IMR-90 (cell line): ENCODE measurements at regions not wholly inside any gene's neighbourhood (a gene's known extent, or its start where the extent isn't known, plus 50 kb on each side); places are given as distances from the start of the nearest gene placed in this dataset.

Experiments
- ATAC-seq: fragments of 200-7000 bp; cut with Tn5 transposase; 2 replicates; pipeline ENCODE4 v1.9.1; 2020; ENCODE audit warnings: low read depth, mild to moderate bottlenecking, moderate library complexity
- BruUV-seq: library from RNA; stranded (reverse); fragments of 400-500 nt; replicated peaks from 2 replicates; lab custom pipeline; 2021; lab: Mats Ljungman, UMichigan
- CTCF ChIA-PET: fragments of 300-600 bp; formaldehyde crosslinking; extraction: SDS; loops from one replicate; lab custom pipeline; 2021; ENCODE audit warnings: antibody characterized with exemption; lab: Yijun Ruan, JAX
- POLR2A ChIA-PET: fragments of 300-600 bp; sonication (Branson Sonifier 250); formaldehyde crosslinking; loops from one replicate; lab custom pipeline; 2022; ENCODE audit warnings: antibody characterized with exemption; ENCODE audit not compliant: unreplicated experiment; lab: Charles Lee
- DNase-seq: peaks from one replicate; pipeline ENCODE4 v3.0.0; 2013
- H2AFZ ChIP-seq: replicated peaks from 2 replicates; pipeline ENCODE3; 2013; ENCODE audit warnings: low read length, mild to moderate bottlenecking; ENCODE audit not compliant: poor library complexity
- H2AK5ac ChIP-seq: 2 replicates; pipeline ENCODE4 v1.6.1; 2013; ENCODE audit warnings: low read depth, low read length, inconsistent platforms
- H2AK9ac ChIP-seq: replicated peaks from 2 replicates; pipeline ENCODE3; 2013; ENCODE audit warnings: mild to moderate bottlenecking, low read depth, low read length, moderate library complexity; ENCODE audit not compliant: poor library complexity
- H2BK120ac ChIP-seq: 2 replicates; pipeline ENCODE4 v1.6.1; 2013; ENCODE audit warnings: low read depth, low read length, inconsistent platforms
- H2BK15ac ChIP-seq: 3 replicates; pipeline ENCODE4 v1.6.1; 2013; ENCODE audit warnings: low read depth, low read length, inconsistent platforms
- H2BK20ac ChIP-seq: 2 replicates; pipeline ENCODE4 v1.6.1; 2013; ENCODE audit warnings: low read depth, mild to moderate bottlenecking, inconsistent platforms, low read length, moderate library complexity
- H2BK5ac ChIP-seq: 2 replicates; pipeline ENCODE4 v1.6.1; 2013; ENCODE audit warnings: mild to moderate bottlenecking, low read depth, low read length, inconsistent platforms; ENCODE audit not compliant: poor library complexity, severe bottlenecking
- H3K14ac ChIP-seq: replicated peaks from 2 replicates; pipeline ENCODE4 v1.6.1; 2013; ENCODE audit warnings: low read depth, low read length, inconsistent platforms
- H3K18ac ChIP-seq: 2 replicates; pipeline ENCODE4 v1.6.1; 2013; ENCODE audit warnings: low read depth, low read length, control low read depth
- H3K23ac ChIP-seq: 2 replicates; pipeline ENCODE4 v1.6.1; 2013; ENCODE audit warnings: low read depth, low read length, inconsistent platforms
- H3K27ac ChIP-seq: 2 replicates; pipeline ENCODE4 v1.5.1; 2013; ENCODE audit warnings: mild to moderate bottlenecking, control low read depth, low read length; ENCODE audit not compliant: insufficient read depth
- H3K27me3 ChIP-seq: 2 replicates; pipeline ENCODE4 v1.6.1; 2013; ENCODE audit warnings: low read length; ENCODE audit not compliant: control insufficient read depth, insufficient read depth
- H3K36me3 ChIP-seq: 2 replicates; pipeline ENCODE4 v1.6.1; 2013; ENCODE audit warnings: low read length, mixed read lengths; ENCODE audit not compliant: control insufficient read depth, insufficient read depth
- H3K4ac ChIP-seq: 2 replicates; pipeline ENCODE4 v1.6.1; 2013; ENCODE audit warnings: low read depth, low read length, inconsistent platforms
- H3K4me1 ChIP-seq: 2 replicates; pipeline ENCODE4 v1.6.1; 2013; ENCODE audit warnings: low read length, mixed read lengths; ENCODE audit not compliant: control insufficient read depth, insufficient read depth
- H3K4me2 ChIP-seq: 2 replicates; pipeline ENCODE4 v1.6.1; 2013; ENCODE audit warnings: low read depth, mild to moderate bottlenecking, control low read depth, low read length, moderate library complexity
- H3K4me3 ChIP-seq: 2 replicates; pipeline ENCODE4 v1.5.1; 2013; ENCODE audit warnings: low read depth, mild to moderate bottlenecking, control low read depth, low read length, moderate library complexity; ENCODE audit not compliant: insufficient read depth
- H3K56ac ChIP-seq: 2 replicates; pipeline ENCODE4 v1.6.1; 2013; ENCODE audit warnings: low read length, inconsistent platforms; ENCODE audit not compliant: insufficient read depth; ENCODE audit errors: extremely low read depth
- H3K79me1 ChIP-seq, 2 experiments: 2 replicates each; pipeline ENCODE4 v1.6.1; 2013; ENCODE audit warnings: low read length in 2 of 2, inconsistent platforms in 1 of 2, low read depth in 1 of 2
- H3K9ac ChIP-seq: 2 replicates; pipeline ENCODE4 v1.6.1; 2013; ENCODE audit warnings: low read depth, low read length, control low read depth
- H3K9me1 ChIP-seq: 2 replicates; pipeline ENCODE4 v1.6.1; 2013; ENCODE audit warnings: low read length, inconsistent platforms; ENCODE audit not compliant: insufficient read depth
- H3K9me3 ChIP-seq: 2 replicates; pipeline ENCODE4 v1.6.1; 2013; ENCODE audit warnings: low read length; ENCODE audit not compliant: control insufficient read depth, insufficient read depth
- H4K20me1 ChIP-seq: 2 replicates; pipeline ENCODE4 v1.6.1; 2013; ENCODE audit warnings: low read length, inconsistent platforms; ENCODE audit not compliant: insufficient read depth
- H4K5ac ChIP-seq: 2 replicates; pipeline ENCODE4 v1.6.1; 2013; ENCODE audit warnings: mild to moderate bottlenecking, low read depth, low read length, control low read depth
- H4K8ac ChIP-seq, 2 experiments: 2 replicates each; pipeline ENCODE4 v1.6.1; 2013; ENCODE audit warnings: low read depth in 2 of 2, low read length in 2 of 2, control low read depth in 1 of 2, inconsistent platforms in 1 of 2
- H4K91ac ChIP-seq: 2 replicates; pipeline ENCODE4 v1.6.1; 2013; ENCODE audit warnings: low read depth, low read length, inconsistent platforms; ENCODE audit not compliant: insufficient read depth
- BHLHE40 ChIP-seq: fragments of 150-350 bp; IDR thresholded peaks from 2 replicates; pipeline ENCODE4 v1.6.1; 2016; ENCODE audit warnings: mild to moderate bottlenecking, low read depth, low read length
- CEBPB ChIP-seq: IDR thresholded peaks from 2 replicates; pipeline ENCODE4 v1.6.1; 2012; ENCODE audit warnings: low read depth, low read length, improper control_type of control experiment
- CHD1 ChIP-seq: IDR thresholded peaks from 2 replicates; pipeline ENCODE4 v1.6.1; 2012; ENCODE audit warnings: low read depth, low read length, improper control_type of control experiment
- FOS ChIP-seq: fragments of 150-350 bp; IDR thresholded peaks from 2 replicates; pipeline ENCODE4 v1.6.1; 2016; ENCODE audit warnings: low read depth, low read length
- MAFK ChIP-seq: IDR thresholded peaks from 2 replicates; pipeline ENCODE4 v1.6.1; 2012; ENCODE audit warnings: low read depth, low read length, improper control_type of control experiment
- MAZ ChIP-seq: IDR thresholded peaks from 2 replicates; pipeline ENCODE4 v1.6.1; 2012; ENCODE audit warnings: low read depth, mild to moderate bottlenecking, low read length, improper control_type of control experiment, moderate library complexity, borderline replicate concordance
- MXI1 ChIP-seq: IDR thresholded peaks from 2 replicates; pipeline ENCODE4 v1.6.1; 2012; ENCODE audit warnings: low read depth, mild to moderate bottlenecking, low read length, moderate library complexity, borderline replicate concordance
- NFE2L2 ChIP-seq: fragments of 150-350 bp; IDR thresholded peaks from 2 replicates; pipeline ENCODE4 v1.6.1; 2016; ENCODE audit warnings: low read depth, mild to moderate bottlenecking, low read length
- POLR2A ChIP-seq: IDR thresholded peaks from 2 replicates; pipeline ENCODE4 v1.6.1; 2012; ENCODE audit warnings: mild to moderate bottlenecking, low read depth, low read length
- RAD21 ChIP-seq: IDR thresholded peaks from 2 replicates; pipeline ENCODE4 v1.6.1; 2012; ENCODE audit warnings: low read length, improper control_type of control experiment
- RCOR1 ChIP-seq: IDR thresholded peaks from 2 replicates; pipeline ENCODE4 v1.6.1; 2012; ENCODE audit warnings: mild to moderate bottlenecking, low read length, improper control_type of control experiment; ENCODE audit not compliant: insufficient replicate concordance
- RFX5 ChIP-seq: IDR thresholded peaks from 2 replicates; pipeline ENCODE4 v1.8.0; 2012; ENCODE audit warnings: low read depth, mild to moderate bottlenecking, low read length, moderate library complexity
- SMC3 ChIP-seq: fragments of 150-350 bp; IDR thresholded peaks from 2 replicates; pipeline ENCODE4 v1.6.1; 2016; ENCODE audit warnings: low read depth, mild to moderate bottlenecking, antibody characterized with exemption, low read length, moderate library complexity
- WGBS, 2 experiments: methylation state at CpG; one replicate each; pipeline versions ENCODE4 v1.1.5 to v1.1.7; 2013; ENCODE audit warnings: missing lambda C conversion rate in 2 of 2; ENCODE audit not compliant: insufficient read length in 1 of 2; ENCODE audit errors: extremely low coverage in 2 of 2; 5-methylcytosine and 5-hydroxymethylcytosine counted together
- dilution Hi-C: fragments of 300-500 bp; cut with HindIII; formaldehyde crosslinking; loops from one replicate; pipeline ENCODE4 v1.14.3; 2018; ENCODE audit warnings: low sequenced_read_pairs; ENCODE audit not compliant: unreplicated experiment
- in situ Hi-C: fragments of 300-500 bp; cut with MboI; formaldehyde crosslinking; loops from 3 replicates; pipeline ENCODE4 v1.14.3; 2019; ENCODE audit warnings: low sequenced_read_pairs, inconsistent platforms, mixed read lengths
- intact Hi-C: fragments of 100-400 bp; cut with micrococcal nuclease; formaldehyde crosslinking; loops from 2 replicates; pipeline ENCODE4 v1.10.0; 2022
- TF ChIP-seq, protein P1 (sequence below): fragments of 150-350 bp; IDR thresholded peaks from 2 replicates; pipeline ENCODE4 v1.6.1; 2017; ENCODE audit warnings: mild to moderate bottlenecking, antibody characterized with exemption, low read length, low read depth
- TF ChIP-seq, protein P2 (sequence below): fragments of 150-350 bp; IDR thresholded peaks from 2 replicates; pipeline ENCODE4 v1.6.1; 2016; ENCODE audit warnings: low read depth, mild to moderate bottlenecking, low read length, moderate library complexity, borderline replicate concordance
- TF ChIP-seq, protein P3 (sequence below): conservative IDR thresholded peaks from 2 replicates; pipeline ENCODE4 v1.5.1; 2012; ENCODE audit warnings: mild to moderate bottlenecking, low read depth, low read length, improper control_type of control experiment

DNA sequence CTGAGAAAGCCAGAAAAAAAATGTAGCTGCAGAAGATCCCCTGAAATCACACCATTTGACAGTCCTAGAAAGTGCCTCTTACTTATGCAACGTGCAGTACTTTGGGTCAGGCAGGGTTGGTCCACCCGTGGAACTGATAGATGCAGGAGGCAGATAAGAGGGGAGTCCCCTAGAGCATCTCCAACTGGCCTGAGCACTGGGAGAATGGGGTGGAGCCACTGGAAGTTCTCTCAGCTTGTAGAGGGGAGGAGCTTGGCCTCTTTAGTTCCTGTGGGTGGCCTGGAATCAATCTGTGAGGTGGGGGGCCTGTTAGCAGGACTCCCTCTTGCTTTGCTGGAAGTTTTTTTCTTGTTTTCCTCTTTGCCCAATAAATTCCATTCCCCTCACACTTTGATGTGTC is 335.7 kb upstream of the NCAM2 start:
- CTCF ChIA-PET, result no interaction called here
- Histone ChIP-seq H3K9me1 (no peaks in the 10 kb centered on the region), H2BK120ac (no peak overlapping the region), H4K91ac (no peak overlapping the region), H4K20me1 (no peaks in the 10 kb centered on the region), H3K4me2 (no peak overlapping the region), H4K5ac (no peak overlapping the region), H3K18ac (no peak overlapping the region), H3K56ac (no peak overlapping the region), H3K27me3 (no peaks in the 10 kb centered on the region), H3K14ac (no peak overlapping the region), H3K9ac (no peak overlapping the region), H2AK5ac (no peak overlapping the region), H2AK9ac (no peak overlapping the region), H3K23ac (no peak overlapping the region), H2BK20ac (no peak overlapping the region), H3K4ac (no peak overlapping the region), H3K9me3 (no peaks in the 10 kb centered on the region; the same call in 1 of the 2 replicates), H3K79me1 (no peaks in the 10 kb centered on the region), H4K8ac (no peak overlapping the region), H3K27ac (no peak overlapping the region), H2BK15ac (no peak overlapping the region), H2BK5ac (no peak overlapping the region), H3K4me3 (no peak overlapping the region), H3K36me3 (no peaks in the 10 kb centered on the region), H3K4me1 (no peaks in the 10 kb centered on the region), H2AFZ (no peak overlapping the region)
- BruUV-seq, result no TSS peak
- POLR2A ChIA-PET, result no interaction called here
- DNase-seq (no peak), ATAC-seq (no peak)
- dilution Hi-C loops, result no loop called here
- no CpG with 5 or more reads among the region's 2 CpGs for WGBS, 2 experiments
- in situ Hi-C loops, result no loop called here
- intact Hi-C loops, result no loop called here
- TF ChIP-seq SMC3 (no peak), RFX5 (no peak), NFE2L2 (no peak), MAFK (no peak), BHLHE40 (no peak), MAZ (no peak), POLR2A (no peak), RCOR1 (no peak), CEBPB (no peak), MXI1 (no peak), RAD21 (no peak), FOS (no peak), CHD1 (no peak)
- TF ChIP-seq, protein P1, sequence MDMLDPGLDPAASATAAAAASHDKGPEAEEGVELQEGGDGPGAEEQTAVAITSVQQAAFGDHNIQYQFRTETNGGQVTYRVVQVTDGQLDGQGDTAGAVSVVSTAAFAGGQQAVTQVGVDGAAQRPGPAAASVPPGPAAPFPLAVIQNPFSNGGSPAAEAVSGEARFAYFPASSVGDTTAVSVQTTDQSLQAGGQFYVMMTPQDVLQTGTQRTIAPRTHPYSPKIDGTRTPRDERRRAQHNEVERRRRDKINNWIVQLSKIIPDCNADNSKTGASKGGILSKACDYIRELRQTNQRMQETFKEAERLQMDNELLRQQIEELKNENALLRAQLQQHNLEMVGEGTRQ, result no peak
- TF ChIP-seq, protein P2, sequence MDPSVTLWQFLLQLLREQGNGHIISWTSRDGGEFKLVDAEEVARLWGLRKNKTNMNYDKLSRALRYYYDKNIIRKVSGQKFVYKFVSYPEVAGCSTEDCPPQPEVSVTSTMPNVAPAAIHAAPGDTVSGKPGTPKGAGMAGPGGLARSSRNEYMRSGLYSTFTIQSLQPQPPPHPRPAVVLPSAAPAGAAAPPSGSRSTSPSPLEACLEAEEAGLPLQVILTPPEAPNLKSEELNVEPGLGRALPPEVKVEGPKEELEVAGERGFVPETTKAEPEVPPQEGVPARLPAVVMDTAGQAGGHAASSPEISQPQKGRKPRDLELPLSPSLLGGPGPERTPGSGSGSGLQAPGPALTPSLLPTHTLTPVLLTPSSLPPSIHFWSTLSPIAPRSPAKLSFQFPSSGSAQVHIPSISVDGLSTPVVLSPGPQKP, result no peak
- TF ChIP-seq, protein P3, sequence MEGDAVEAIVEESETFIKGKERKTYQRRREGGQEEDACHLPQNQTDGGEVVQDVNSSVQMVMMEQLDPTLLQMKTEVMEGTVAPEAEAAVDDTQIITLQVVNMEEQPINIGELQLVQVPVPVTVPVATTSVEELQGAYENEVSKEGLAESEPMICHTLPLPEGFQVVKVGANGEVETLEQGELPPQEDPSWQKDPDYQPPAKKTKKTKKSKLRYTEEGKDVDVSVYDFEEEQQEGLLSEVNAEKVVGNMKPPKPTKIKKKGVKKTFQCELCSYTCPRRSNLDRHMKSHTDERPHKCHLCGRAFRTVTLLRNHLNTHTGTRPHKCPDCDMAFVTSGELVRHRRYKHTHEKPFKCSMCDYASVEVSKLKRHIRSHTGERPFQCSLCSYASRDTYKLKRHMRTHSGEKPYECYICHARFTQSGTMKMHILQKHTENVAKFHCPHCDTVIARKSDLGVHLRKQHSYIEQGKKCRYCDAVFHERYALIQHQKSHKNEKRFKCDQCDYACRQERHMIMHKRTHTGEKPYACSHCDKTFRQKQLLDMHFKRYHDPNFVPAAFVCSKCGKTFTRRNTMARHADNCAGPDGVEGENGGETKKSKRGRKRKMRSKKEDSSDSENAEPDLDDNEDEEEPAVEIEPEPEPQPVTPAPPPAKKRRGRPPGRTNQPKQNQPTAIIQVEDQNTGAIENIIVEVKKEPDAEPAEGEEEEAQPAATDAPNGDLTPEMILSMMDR, result no peak
